ENCODE measurements at regions not wholly inside any gene's neighbourhood (a gene's known extent, or its start where the extent isn't known, plus 50 kb on each side); places are given as distances from the start of the nearest gene placed in this dataset.

GRCh38 chr4:134019657-134020056 is 181.9 kb downstream of the PABPC4L start:
- no peak for DNase-seq

GRCh38 chr4:134018846-134019245 is 182.7 kb downstream of the PABPC4L start:
- peak in 1 of 3 donors; percentile 33 for DNase-seq

DNA sequence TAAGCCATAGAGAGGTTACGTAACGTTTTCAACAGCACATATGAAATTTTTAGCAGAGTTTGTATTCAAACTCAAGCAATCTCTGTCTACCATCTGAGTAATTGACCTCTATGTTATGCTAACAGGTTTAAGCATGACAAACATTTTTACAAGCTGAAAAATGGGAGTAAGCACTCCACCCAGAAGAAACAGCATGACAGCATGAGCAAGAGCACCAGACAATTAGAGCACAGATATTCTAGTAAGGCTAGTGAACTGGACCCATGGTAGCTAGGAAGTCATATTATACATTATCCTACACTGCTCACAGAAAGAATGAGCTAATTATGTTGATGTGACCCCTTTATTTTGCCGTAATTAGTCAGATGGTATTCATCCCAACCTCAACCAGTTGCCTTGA is 200.5 kb downstream of the PABPC4L start:
- DNase-seq, result no peak

DNA sequence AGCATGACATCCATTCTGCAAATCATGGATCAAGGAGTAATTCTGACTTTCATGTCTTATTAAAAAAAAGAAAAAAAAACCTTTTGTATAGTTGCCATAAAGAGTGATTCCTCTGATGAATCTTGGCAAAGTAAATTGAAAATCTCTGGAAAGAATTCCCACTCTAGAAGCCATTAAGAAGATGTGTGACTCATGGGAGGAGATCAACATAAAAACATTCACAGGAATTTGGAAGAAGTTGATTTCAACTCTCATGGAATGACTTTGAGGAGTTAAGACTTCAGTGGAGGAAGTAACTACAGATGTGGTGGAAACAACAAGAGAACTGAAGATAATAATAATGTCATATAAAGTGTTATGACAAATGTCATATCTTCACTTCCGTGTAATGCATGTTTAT is 204.2 kb downstream of the PABPC4L start:
- peak in 1 of 3 donors; percentile 22 for DNase-seq

DNA sequence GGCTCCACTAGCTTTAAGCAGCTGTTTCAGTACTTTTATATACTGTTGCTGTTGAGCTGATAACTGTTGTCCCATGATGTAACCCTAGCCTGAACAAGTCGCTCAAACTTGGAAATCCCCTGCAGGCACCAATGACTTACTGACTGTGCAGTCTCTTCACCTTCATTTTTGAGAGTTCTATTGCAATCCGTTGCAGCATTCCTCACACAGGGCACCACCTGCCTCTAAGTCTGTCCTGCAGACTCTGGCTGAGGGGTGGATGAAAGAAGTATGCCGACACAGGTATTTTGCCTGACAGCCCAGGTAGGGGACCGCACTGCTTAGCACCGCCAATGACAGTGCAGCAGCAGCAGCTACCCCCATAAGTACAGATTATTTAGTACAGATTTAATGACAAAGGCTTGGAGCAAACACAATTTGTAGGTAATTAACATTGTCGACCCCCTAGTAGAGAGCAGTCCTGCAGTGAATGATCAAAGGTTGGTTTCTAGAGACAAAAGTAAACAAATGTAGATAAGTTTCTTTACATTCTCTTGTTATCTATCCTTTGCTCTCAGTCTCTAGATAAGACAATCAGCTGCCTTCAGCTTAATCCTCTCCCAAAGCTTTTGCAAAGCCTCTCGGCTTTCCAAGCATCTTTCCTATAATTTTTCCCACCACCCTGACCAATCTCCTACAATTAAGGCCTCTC is 205.0 kb downstream of the PABPC4L start:
- DNase-seq, result no peak

DNA sequence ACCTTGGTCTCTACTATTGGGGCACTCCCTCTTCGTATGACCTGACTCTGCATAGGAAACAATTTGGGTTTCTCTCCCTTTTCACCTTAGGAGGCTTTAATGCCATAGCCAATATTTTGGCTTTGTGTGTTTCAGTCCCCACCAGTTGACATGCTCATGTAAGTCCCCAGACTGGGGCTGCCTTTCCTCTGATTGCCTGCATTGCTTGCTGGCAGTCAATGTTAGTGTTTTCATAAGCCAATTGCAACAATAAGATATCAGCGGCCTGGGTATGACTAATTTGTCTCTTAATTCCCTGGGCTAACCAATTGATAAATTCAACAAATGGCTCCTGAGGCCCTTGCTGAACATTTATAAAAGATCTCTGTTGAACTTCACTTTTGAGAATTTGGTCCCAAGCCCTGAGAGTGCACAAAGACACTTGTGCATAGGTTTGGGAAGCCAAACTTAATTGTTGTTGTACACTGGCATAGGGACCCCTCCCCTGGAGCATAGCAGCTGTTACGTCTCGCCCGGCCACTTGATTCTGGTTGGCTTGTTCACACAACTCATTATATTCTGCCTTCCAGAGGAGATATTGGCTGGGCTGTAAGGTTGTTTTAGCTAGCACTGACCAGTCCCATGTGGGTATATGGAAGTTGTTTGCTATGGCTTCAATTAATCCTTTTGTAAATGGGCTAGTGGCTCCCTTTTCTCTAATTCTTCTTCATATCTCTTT is 206.2 kb downstream of the PABPC4L start:
- no peak for DNase-seq

GRCh38 chr4:133982533-133983224 is 218.9 kb downstream of the PABPC4L start:
- DNase-seq, result no peak

DNA sequence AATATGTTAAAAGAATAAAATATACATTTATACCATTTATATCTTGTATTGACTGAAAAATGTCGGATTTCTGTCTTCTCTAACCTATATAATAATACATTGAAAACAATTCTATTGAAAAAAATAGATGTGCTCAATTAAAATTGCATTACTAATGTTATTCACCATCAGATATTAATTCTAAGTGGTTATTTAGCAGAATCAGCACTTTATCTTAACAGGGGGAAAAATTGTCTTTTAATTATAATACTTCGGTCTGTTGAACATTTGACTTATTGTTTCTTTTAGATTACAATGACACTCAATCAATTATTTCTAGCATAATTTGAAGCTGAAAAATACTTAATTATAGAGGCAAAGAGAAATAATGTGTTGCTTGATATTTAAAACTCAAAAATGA is 220.3 kb downstream of the PABPC4L start:
- DNase-seq, result no peak

DNA sequence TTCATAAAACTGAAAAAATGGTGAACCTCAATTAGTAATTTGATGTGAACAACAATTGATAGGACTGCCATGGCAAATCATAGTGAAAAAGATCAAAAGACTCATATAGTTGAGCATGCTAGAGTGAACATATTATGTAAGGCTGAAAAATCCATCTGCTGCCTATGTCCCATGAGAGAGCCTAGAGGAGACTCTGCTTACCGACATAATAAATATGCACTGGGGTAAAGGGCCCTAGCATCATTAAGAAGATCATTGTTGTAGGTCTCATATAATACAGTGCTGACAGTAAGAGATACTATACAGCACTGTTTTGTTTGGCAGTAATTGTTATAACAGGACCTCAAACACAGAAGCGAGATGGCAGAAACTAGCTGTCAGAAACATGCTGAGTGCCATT is 229.0 kb downstream of the PABPC4L start:
- no peak for DNase-seq

DNA sequence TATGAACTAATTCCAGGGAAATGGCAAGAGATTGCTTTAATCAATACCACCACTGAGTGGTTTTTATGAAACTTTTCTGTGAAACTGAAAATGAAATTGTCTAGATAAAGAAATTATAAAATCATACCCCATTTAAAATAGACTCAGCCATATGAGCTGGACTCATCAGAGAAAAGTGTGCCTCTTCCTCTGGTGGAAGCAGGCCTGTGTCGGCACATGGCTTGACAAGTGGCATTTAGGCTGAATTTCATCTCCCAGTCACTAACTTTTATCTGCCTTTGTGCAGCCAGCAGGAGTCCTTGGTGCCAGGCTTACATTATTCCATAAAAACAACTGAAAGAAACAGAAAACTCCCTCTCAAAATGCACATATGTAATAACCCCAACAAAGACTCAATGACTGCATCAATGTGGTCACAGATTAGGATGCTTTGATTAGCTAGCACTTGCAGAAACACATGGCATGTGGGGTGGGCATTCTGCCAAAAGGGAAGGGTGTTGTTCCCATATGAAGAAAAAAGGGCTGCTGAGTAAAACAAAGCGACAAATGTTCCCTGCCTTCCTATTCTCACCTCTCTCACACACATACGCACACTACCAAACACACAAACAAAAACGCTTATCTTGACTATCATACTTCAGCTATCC is 232.3 kb downstream of the PABPC4L start:
- DNase-seq, result peak; percentile 17 to 37 (median 24)

GRCh38 chr4:133968174-133968573 is 233.4 kb downstream of the PABPC4L start:
- DNase-seq, result no peak

DNA sequence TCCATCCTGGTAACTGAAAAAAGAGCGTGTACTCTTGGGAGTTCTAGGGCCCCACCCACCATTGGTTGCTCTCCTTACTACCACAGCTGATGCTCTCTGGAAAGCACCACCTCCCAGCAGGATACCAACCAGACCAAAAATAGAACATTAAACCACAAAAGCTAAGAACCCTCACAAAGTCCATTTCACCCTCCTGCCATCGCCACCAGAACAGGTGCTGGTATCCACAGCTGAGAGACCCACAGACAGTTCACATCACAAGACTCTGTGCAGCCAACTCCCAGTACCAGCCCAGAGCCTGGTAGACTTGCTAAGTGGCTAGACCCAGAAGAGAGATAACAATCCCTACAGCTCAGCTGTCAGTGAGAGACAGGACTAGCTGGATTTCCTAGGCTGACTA is 240.6 kb downstream of the PABPC4L start:
- DNase-seq, result no peak

GRCh38 chr4:133943081-133943480 is 258.5 kb downstream of the PABPC4L start:
- no peak for DNase-seq

GRCh38 chr4:133938061-133938460 is 263.5 kb downstream of the PABPC4L start:
- peak in 1 of 3 donors; percentile 13 for DNase-seq

- no peak for DNase-seq
These were observed 271.9 kb downstream of the PABPC4L start for GRCh38 chr4:133929531-133930239.

GRCh38 chr4:133921280-133922195 is 280.1 kb downstream of the PABPC4L start:
- DNase-seq, result no peak

DNA sequence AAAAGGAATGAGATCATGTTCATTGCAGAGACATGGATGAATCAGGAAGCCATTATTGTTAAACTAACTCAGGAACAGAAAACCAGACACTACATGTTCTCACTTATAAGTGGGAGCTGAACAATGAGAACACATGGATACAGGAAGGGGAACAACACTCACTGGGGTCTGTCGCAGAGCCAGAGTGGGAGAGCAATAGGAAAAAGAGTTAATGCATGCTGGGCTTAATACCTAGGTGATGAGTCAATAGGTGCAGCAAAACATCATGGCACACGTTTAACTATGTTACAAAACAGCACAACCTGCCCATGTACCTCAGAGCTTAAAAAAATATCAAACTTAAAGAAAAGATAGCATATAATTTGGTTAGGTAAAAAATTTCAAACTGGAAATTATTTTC is 281.4 kb downstream of the PABPC4L start:
- no peak for DNase-seq

GRCh38 chr4:133910165-133910564 is 291.4 kb downstream of the PABPC4L start:
- DNase-seq, result no peak

DNA sequence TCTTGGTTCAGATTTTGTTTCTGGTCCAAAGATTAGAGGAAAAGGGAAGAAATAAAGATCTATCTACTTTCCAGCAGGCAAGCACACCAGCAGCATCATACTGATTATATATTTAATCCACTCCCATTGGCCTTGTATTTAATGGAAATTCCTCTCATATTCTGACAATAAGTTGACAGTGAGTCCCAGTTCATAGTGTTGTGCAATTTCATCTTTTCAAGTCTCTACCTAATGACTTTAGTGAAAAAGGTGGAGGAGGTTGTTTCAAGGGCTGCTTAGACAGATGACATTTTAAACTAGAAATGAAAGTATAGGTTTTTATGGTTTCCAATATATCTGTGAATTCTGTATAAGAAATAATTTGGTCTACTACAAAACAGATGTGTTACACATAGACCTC is 298.6 kb downstream of the PABPC4L start:
- DNase-seq, result no peak

DNA sequence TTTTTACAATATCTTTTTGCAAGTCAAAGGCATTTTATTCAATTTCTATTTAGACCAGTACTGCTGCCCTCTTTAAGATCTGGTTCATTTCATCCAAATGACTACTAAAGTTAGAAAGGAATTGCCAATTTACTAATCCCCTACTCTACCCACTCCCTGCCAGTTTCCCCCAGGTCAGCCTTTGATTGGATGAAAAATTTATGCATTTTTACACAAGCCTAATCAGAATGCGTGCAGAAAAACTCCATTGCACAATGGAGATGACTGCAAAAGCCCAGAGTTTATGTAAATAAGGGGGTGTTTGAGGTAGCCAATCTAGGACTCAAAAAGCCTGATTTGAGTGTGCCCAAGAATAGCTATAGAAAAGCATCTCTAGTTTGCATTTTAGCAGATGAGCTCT is 310.6 kb downstream of the PABPC4L start:
- no peak for DNase-seq

DNA sequence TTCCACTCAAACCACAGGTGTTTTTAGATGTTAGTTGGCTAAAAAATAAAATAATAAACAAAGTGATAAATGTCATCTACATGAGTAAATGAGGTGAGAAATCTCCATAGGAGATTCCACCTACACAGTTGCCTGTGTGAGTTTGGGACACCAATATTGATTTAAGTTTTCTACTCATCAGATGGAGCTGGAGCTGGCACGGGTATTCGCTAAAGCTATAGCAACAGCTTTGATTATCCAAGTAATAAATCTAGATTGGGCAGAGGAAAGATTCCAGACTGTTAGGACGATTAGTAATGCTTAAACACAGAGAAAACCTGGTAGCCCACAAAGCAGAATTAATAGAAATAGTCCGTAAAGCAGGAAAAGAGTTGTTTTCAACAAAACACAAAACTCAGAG is 313.9 kb downstream of the PABPC4L start:
- no peak for DNase-seq

All from muscle of back (tissue), 3 donors.